Stimulated activated CD8-positive, alpha-beta memory T cell treated with anti-CD3 and anti-CD28 coated beads, Interleukin-4, amount 100 ng/mL, for 48 hours (primary cell): ENCODE measurements at regions not wholly inside any gene's neighbourhood (a gene's known extent, or its start where the extent isn't known, plus 50 kb on each side); places are given as distances from the start of the nearest gene placed in this dataset.
A peak's percentile ranks its signal among the peaks of the same experiment; 100 is the strongest.

Experiments
- DNase-seq: peaks from one replicate; pipeline ENCODE4 v3.0.0-alpha.2; 2020

GRCh38 chr7:25864943-25865751 is 286.9 kb upstream of the NFE2L3 start:
- no peak for DNase-seq

DNA sequence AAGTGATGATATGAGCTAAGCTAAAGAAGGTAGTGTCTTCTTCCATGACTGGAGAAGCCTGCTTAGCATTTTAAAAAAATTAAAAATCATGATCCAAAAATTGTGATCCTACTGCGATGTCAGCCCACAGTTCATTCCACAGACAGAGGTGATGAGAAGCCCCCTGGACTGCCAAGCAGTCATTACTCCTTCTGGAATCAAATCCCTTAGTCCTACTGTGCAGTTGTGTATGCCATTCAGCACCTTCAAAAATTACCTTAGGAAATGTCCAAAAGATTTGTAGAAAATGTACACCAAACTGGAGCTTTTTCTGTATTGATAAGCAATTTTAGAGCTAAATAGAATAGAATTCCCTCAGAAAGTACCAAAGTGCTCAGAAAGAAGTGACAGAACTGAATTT is 283.5 kb upstream of the NFE2L3 start:
- no peak for DNase-seq

DNA sequence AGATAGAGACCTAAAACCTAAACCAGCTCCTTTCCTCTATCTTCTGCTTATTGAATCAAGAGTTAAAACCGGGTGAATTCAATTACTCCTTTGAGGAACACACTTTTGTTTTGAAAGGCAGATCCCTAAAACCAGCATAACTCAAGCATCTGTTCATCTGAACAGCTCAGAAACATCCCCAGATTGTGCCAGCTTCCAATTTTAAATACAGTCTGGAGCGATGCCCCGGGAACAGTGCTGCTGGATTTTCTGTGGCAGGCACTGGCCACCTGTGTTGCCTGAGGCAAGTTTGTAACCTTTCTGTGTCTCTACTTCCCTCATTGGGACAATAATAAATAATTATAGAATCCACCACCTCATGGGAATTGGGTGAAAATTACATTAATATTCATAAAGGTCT is 281.4 kb upstream of the NFE2L3 start:
- no peak for DNase-seq

GRCh38 chr7:25876092-25876491 is 275.9 kb upstream of the NFE2L3 start:
- DNase-seq = no peak

- DNase-seq = no peak
These were observed 273.9 kb upstream of the NFE2L3 start for GRCh38 chr7:25877802-25878789.

- no peak for DNase-seq
These were observed 272.2 kb upstream of the NFE2L3 start for GRCh38 chr7:25879799-25880198.

DNA sequence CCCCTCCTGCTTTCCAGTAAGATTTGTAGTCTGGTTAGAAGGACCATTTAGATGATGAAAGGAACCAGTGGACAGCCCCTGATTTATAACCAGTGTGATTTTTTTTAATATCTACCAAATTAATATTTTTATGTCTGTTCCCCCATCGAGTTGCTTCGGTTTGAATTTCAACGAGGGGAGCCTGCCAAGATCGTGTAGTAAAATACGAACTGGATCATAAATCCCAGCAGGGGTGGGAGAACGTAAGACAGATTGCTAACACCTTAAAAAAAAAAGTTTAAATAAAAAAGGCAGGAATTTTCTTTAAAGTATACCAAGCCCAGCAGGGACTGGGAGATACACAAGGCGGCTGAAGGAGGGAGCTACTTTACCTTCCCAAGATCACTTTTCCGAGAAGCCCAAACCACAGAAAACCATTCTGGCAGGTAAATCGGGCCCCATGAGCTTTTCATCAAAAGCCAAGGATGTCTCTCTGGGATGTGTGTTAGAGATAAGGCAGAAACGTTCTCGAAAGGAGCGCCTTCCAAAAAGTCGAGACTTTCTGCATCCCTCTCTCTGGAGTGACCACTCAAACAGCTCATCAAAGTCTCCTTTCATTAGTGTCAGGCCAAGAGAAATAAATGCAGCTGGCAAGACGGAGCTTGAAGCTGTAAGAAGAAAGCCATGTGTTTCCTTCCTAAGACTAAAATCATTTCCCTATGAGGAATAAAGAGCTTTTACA is 270.5 kb upstream of the NFE2L3 start:
- DNase-seq = no peak

DNA sequence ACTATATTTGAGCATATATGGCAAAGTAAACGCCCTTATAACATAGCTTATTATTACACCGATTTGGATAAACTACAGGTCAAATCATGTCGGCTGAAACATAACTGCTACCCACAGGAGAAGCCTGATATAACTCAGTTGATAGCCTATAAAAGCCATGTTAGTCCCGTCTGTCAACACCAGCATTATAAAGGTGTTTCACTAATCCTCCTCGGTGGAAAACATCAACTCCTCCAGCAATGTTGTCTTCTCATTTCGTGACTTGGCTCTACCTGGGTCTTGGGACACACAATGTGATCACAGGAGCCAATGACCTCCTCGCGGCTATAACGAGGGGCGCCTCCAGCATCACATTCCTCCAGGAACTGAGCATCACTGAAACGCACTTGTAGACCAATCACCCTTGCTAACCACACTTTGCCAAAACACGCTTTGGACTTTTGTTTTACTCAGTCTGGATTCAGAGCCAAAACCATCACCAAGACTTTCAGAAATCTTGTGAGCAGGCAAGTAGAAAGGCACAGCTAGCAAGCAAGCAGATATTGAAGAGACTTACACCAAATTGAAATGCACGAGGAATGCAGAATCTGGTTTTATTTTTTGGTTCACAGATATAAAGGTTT is 269.7 kb upstream of the NFE2L3 start:
- no peak for DNase-seq

DNA sequence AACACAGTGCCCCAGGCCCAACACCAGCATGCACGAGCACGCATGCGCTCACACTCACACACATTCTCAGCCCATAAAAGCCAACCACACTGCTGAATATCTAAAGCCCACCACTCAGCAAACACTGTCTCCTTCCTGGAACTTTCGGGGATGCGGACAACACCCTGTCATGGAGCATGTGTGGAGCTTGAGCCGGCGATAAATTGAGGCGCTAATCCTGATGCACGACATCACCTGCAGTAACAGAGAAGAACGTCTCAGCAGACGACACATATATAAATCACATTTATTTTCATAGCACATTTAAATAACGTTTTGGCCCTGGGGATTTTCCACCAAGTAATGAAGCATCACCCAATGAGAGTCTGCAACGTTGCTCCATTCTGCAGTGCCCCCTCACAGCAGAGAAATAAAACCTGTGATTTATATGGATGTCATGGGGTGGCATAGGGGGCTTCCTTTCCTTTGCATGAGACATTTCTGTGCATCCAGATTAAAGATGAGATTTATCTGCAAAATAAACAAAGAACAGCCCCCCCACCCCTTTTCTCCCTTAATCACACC is 267.7 kb upstream of the NFE2L3 start:
- DNase-seq = no peak

DNA sequence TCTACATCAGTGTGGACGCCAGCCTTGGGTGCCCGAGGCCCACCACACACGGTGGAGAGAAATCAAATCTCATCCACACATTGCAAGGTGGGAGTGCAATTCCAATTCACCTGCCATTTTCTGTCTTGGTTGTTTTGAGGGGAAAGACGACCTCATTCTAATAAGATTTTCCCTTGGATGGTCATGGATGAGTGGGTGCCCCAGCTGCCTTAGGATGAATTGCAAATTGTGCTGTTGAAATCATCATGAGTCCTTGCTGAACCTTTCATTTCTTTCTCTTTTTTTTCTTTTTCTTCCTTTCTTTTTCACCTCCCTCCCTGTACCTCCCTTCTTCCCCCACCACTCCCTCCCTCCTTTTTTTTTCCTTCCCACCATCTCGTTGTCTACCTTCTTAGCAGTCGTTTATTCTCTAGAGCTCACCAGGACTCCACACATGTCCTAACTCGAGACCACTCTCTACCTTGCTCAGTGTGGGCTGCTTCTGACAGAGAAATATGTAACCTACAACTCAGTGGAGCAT is 266.9 kb upstream of the NFE2L3 start:
- DNase-seq = no peak

DNA sequence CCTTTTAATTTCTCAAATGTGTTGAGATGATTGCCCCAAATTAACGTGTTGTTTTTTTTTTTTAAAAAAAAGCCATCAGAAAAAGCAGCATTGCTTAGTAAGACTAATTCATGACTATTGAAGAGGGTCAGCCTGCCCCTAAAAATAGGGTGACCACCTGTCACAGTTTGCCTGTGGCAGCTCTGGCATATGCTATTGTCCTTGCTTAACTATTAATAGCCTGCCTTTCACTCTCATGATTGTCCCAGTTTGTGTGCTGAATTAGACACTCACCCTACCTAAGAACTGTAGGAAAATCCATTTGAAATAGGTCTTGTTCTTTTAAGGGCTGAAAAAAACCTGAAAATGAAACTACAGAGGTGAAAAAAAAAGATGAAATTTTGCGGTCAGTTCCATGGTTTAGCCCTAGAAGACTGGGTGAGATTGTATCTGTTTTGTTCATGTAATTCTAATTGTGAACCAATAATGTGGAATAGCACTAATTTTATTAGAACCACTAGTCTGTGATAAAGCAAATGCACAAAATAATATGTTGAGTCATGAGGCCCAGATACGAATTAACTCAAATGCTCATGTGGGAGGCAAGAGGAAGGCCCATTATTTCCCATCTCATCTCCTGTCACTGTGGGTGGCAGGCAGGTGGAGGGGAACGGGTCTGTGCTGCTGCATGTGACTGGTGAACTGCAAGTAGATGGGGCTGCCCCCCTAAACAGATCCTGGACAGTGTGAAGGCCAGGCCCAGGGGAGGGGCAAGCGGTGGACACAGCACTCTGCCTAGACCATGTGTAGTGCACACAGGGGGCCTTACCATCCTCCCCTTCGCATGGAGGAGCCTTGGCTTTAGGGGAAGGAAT is 265.4 kb upstream of the NFE2L3 start:
- no peak for DNase-seq

- DNase-seq = no peak
These were observed 264.7 kb upstream of the NFE2L3 start for GRCh38 chr7:25887266-25887665.

DNA sequence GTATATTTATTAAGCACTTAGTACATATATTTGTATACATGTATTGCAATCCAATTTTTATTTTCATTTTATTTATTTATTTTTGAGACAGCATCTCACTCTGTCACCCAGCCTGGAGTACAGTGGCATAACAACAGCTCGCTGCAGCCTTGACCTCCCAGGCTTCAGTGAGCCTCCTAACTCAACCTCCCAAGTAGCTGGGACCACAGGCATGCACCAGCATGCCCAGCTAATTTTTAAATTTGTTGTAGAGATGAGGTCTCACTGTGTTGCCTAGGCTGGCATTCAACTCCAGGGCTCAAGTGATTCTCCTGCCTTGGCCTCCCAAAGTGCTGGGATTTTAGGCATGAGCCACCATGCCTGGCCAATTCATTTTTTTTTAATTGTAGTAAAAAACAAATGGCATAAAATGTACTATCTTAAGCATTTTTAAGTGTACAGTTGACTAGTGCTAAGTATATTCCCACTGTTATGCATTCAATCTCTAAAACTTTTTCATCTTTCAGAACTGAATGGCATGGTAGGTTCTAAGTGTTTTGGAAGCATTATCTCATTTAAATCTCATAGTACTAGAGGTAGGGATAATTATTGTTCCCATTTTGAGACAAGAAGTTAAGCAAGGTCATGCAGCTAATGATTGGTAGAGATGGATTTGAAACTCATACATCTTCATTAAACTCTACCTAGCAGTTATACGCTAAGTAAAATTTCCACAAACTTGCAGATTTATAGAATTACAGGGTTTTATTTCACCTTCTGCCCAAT is 264.0 kb upstream of the NFE2L3 start:
- DNase-seq = no peak

DNA sequence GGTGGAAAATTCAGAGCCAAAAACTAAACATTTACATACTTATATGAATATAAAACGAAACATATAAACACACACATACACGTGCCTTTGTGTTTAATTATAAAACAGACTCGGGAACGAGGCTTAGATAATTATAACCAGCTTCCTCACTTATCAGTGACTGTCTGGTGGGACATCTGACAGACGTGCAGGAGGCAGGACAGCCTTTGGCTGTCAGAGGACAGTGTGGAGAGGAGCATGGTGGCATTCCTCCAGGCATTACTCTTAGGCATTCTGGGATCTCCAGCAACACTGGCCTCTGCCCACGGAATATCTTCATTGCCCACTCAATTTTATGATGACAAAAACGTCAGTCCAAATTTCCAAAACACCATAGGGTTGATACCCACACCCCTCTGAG is 262.2 kb upstream of the NFE2L3 start:
- no peak for DNase-seq

DNA sequence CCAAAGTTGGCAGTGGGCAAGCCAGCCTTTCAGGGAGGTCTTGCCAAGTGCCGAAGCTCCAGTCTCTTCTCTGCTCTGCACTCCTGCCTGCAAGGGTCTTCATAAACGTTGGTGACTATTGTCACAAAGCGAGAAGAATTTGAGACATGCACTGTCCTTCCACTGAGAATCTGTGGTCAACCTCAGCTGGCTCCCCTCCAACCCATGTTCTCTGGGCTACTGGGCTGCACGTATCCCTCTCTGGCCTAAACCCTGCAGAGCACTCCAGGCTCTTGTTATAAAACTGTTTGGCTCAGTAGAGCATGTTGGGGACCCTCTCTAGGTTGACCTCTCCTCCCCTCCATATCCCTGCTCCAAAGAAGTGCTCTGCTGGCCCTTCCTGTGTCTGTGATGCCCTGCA is 260.4 kb upstream of the NFE2L3 start:
- no peak for DNase-seq

- DNase-seq = no peak
These were observed 258.6 kb upstream of the NFE2L3 start for GRCh38 chr7:25893436-25893835.

GRCh38 chr7:25894002-25894901 is 257.7 kb upstream of the NFE2L3 start:
- peak; percentile 49 for DNase-seq

GRCh38 chr7:25894902-25895791 is 256.9 kb upstream of the NFE2L3 start:
- DNase-seq = peak; percentile 79
